ENCODE measurements at regions not wholly inside any gene's neighbourhood (a gene's known extent, or its start where the extent isn't known, plus 50 kb on each side); places are given as distances from the start of the nearest gene placed in this dataset.

GRCh38 chr20:4457566-4458543 lies 208.8 kb upstream of the ADRA1D start:
- intact Hi-C loops (cut with DNase I) = no loop called here
- H3K9me3 ChIP-seq = no peaks in the 10 kb centered on the region
- no peaks in the 10 kb centered on the region for H3K36me3 ChIP-seq
- TF ChIP-seq POLR2AphosphoS5 (IDR thresholded peaks at IDR 0.05) = no peak
- no peak for TF ChIP-seq CTCF (IDR thresholded peaks at IDR 0.05)
- TF ChIP-seq POLR2A (IDR thresholded peaks at IDR 0.05) = no peak
- no peak for DNase-seq (ENCODE audit: low spot score)
- H3K27ac ChIP-seq = no peak overlapping the region
- WGBS = 81% methylated on average over 2 of the region's 2 CpGs
- H3K4me3 ChIP-seq = no peak overlapping the region
- H3K27me3 ChIP-seq (replicated peaks; ENCODE audit: insufficient read depth) = no peaks in the 10 kb centered on the region
- H3K4me1 ChIP-seq (replicated peaks) = no peaks in the 10 kb centered on the region

- 71% methylated on average over 4 of the region's 4 CpGs for WGBS
- no peak overlapping the region for H3K27ac ChIP-seq
- TF ChIP-seq POLR2A (IDR thresholded peaks at IDR 0.05) = no peak
- no peak for TF ChIP-seq POLR2AphosphoS5 (IDR thresholded peaks at IDR 0.05)
- TF ChIP-seq CTCF (IDR thresholded peaks at IDR 0.05) = no peak
- intact Hi-C loops (cut with DNase I) = no loop called here
- no peak for DNase-seq (ENCODE audit: low spot score)
- no peak overlapping the region for H3K4me3 ChIP-seq
- no peaks in the 10 kb centered on the region for H3K36me3 ChIP-seq
- H3K9me3 ChIP-seq = no peaks in the 10 kb centered on the region
- H3K27me3 ChIP-seq (replicated peaks; ENCODE audit: insufficient read depth) = no peaks in the 10 kb centered on the region
- H3K4me1 ChIP-seq (replicated peaks) = no peaks in the 10 kb centered on the region
These were observed 206.9 kb upstream of the ADRA1D start for GRCh38 chr20:4455996-4456395.

- H3K4me1 ChIP-seq (replicated peaks) = no peaks in the 10 kb centered on the region
- TF ChIP-seq POLR2A (IDR thresholded peaks at IDR 0.05) (no peak), CTCF (IDR thresholded peaks at IDR 0.05) (no peak), POLR2AphosphoS5 (IDR thresholded peaks at IDR 0.05) (no peak)
- intact Hi-C loops (cut with DNase I) = no loop called here
- no peak for DNase-seq (ENCODE audit: low spot score)
- H3K36me3 ChIP-seq = no peaks in the 10 kb centered on the region
- no peak overlapping the region for H3K4me3 ChIP-seq
- H3K27me3 ChIP-seq (replicated peaks; ENCODE audit: insufficient read depth) = no peaks in the 10 kb centered on the region
- no peaks in the 10 kb centered on the region for H3K9me3 ChIP-seq
- no peak overlapping the region for H3K27ac ChIP-seq
- 96% methylated on average over 1 of the region's 1 CpG for WGBS
These were observed 206.2 kb upstream of the ADRA1D start for GRCh38 chr20:4455301-4455701.

- TF ChIP-seq POLR2AphosphoS5 (IDR thresholded peaks at IDR 0.05) (no peak), POLR2A (IDR thresholded peaks at IDR 0.05) (no peak), CTCF (IDR thresholded peaks at IDR 0.05) (no peak)
- WGBS = 45% methylated on average over 4 of the region's 4 CpGs
- H3K36me3 ChIP-seq = no peaks in the 10 kb centered on the region
These were observed 205.0 kb upstream of the ADRA1D start for GRCh38 chr20:4454111-4454510.

GRCh38 chr20:4453359-4453758 lies 204.3 kb upstream of the ADRA1D start:
- Histone ChIP-seq H3K9me3 (no peaks in the 10 kb centered on the region), H3K36me3 (no peaks in the 10 kb centered on the region), H3K27ac (no peak overlapping the region), H3K27me3 (replicated peaks; ENCODE audit: insufficient read depth) (no peaks in the 10 kb centered on the region), H3K4me3 (no peak overlapping the region), H3K4me1 (replicated peaks) (no peaks in the 10 kb centered on the region)
- WGBS = 61% methylated on average over 1 of the region's 1 CpG
- TF ChIP-seq POLR2AphosphoS5 (IDR thresholded peaks at IDR 0.05) (no peak), CTCF (IDR thresholded peaks at IDR 0.05) (no peak), POLR2A (IDR thresholded peaks at IDR 0.05) (no peak)
- DNase-seq (ENCODE audit: low spot score) = no peak
- intact Hi-C loops (cut with DNase I) = no loop called here

More at GRCh38 chr20:4454111-4454510, 205.0 kb upstream of the ADRA1D start:
- intact Hi-C loops (cut with DNase I) = no loop called here
- Histone ChIP-seq H3K4me3 (no peak overlapping the region), H3K27ac (no peak overlapping the region), H3K27me3 (replicated peaks; ENCODE audit: insufficient read depth) (no peaks in the 10 kb centered on the region), H3K9me3 (no peaks in the 10 kb centered on the region), H3K4me1 (replicated peaks) (no peaks in the 10 kb centered on the region)
- no peak for DNase-seq (ENCODE audit: low spot score)
